Fibroblast of lung (primary cell): ENCODE measurements at regions not wholly inside any gene's neighbourhood (a gene's known extent, or its start where the extent isn't known, plus 50 kb on each side); places are given as distances from the start of the nearest gene placed in this dataset.

Experiments
- DNase-seq, 2 donors: peaks; one replicate each; pipeline versions ENCODE4 v3.0.0 to v3.0.0-alpha.2; 2010; ENCODE audit warnings: low read depth in 2 of 2
- H2AFZ ChIP-seq: 2 replicates; pipeline ENCODE4 v1.5.1; 2012; ENCODE audit warnings: low read length, control low read depth, inconsistent platforms
- H3K27ac ChIP-seq: 2 replicates; pipeline ENCODE4 v1.5.1; 2011; ENCODE audit warnings: low read length, control low read depth; ENCODE audit not compliant: insufficient read depth
- H3K27me3 ChIP-seq: 2 replicates; pipeline ENCODE4 v1.5.1; 2011; ENCODE audit warnings: mild to moderate bottlenecking, low read length; ENCODE audit not compliant: control insufficient read depth, insufficient read depth
- H3K36me3 ChIP-seq: 2 replicates; pipeline ENCODE4 v1.5.1; 2011; ENCODE audit warnings: low read length; ENCODE audit not compliant: control insufficient read depth, insufficient read depth
- H3K4me1 ChIP-seq: 2 replicates; pipeline ENCODE4 v1.5.1; 2011; ENCODE audit warnings: low read length; ENCODE audit not compliant: control insufficient read depth, insufficient read depth; ENCODE audit errors: extremely low read depth
- H3K4me2 ChIP-seq: 2 replicates; pipeline ENCODE4 v1.5.1; 2011; ENCODE audit warnings: low read length, control low read depth; ENCODE audit not compliant: insufficient read depth; ENCODE audit errors: extremely low read depth
- H3K4me3 ChIP-seq, 4 experiments: fragments of 200-600 bp in 1 of 4; sonication (generic) in 1 of 4; replicated peaks in 1 of 4; 2 replicates each; pipeline ENCODE4 v1.5.1; 2011 to 2016; ENCODE audit warnings: low read length in 4 of 4, low read depth in 3 of 4, mild to moderate bottlenecking in 3 of 4, control low read depth in 2 of 4, inconsistent platforms in 1 of 4, mixed read lengths in 1 of 4; ENCODE audit not compliant: insufficient read depth in 1 of 4; ENCODE audit errors: control extremely low read depth in 1 of 4
- H3K79me2 ChIP-seq: 2 replicates; pipeline ENCODE4 v1.5.1; 2012; ENCODE audit warnings: mild to moderate bottlenecking, low read length, inconsistent platforms; ENCODE audit not compliant: control insufficient read depth, insufficient read depth
- H3K9ac ChIP-seq: 2 replicates; pipeline ENCODE4 v1.5.1; 2011; ENCODE audit warnings: mild to moderate bottlenecking, low read length, control low read depth; ENCODE audit not compliant: insufficient read depth
- H3K9me3 ChIP-seq: 2 replicates; pipeline ENCODE4 v1.5.1; 2012; ENCODE audit warnings: low read depth, low read length; ENCODE audit not compliant: control insufficient read depth, insufficient read depth
- H4K20me1 ChIP-seq: 2 replicates; pipeline ENCODE4 v1.5.1; 2011; ENCODE audit warnings: low read length; ENCODE audit not compliant: control insufficient read depth, insufficient read depth; ENCODE audit errors: extremely low read depth
- EZH2 ChIP-seq: IDR thresholded peaks from 2 replicates; pipeline ENCODE4 v1.5.1; 2012; ENCODE audit warnings: low read length, control low read depth, mild to moderate bottlenecking; ENCODE audit errors: missing control alignments
- TF ChIP-seq, protein P1 (sequence below), 2 donors: IDR thresholded peaks in 1 of 2; conservative IDR thresholded peaks in 1 of 2; 1 replicate in 1 of 2; 2 replicates in 1 of 2; pipeline ENCODE4 v1.5.1; 2011 to 2012; ENCODE audit warnings: low read length in 2 of 2, control low read depth in 1 of 2, inconsistent platforms in 1 of 2, low read depth in 1 of 2, mild to moderate bottlenecking in 1 of 2

DNA sequence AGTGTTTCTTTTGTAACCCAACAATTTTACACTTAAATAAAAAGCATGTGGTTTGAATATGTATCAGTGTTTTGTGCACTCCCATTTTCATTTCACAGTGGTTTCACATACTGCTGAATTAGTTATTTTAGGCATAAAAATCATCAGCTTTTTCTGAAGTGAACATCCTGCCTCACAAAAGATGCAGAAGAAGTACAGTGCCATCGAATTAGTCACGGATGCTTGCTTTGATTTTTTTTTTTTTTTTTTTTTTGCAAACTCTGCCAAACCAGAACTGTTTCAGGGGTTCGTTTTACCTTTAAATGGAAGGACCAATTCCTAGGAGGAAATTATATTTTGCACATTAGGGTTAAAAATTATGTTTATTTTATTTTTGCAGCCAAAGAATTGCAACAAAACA lies 158.6 kb downstream of the RPS12 start:
- peak in 1 of 2 donors; percentile 31 for DNase-seq
- Histone ChIP-seq H2AFZ (no peak overlapping the region), H3K4me1 (no peaks in the 10 kb centered on the region), H3K79me2 (no peaks in the 10 kb centered on the region), H3K27ac (no peak overlapping the region), H3K27me3 (no peaks in the 10 kb centered on the region), H3K4me3 (no peak overlapping the region), H4K20me1 (no peaks in the 10 kb centered on the region), H3K9ac (no peak overlapping the region), H3K4me2 (no peak overlapping the region), H3K9me3 (no peaks in the 10 kb centered on the region), H3K36me3 (no peaks in the 10 kb centered on the region)
- TF ChIP-seq EZH2, result no peak
- TF ChIP-seq, protein P1, sequence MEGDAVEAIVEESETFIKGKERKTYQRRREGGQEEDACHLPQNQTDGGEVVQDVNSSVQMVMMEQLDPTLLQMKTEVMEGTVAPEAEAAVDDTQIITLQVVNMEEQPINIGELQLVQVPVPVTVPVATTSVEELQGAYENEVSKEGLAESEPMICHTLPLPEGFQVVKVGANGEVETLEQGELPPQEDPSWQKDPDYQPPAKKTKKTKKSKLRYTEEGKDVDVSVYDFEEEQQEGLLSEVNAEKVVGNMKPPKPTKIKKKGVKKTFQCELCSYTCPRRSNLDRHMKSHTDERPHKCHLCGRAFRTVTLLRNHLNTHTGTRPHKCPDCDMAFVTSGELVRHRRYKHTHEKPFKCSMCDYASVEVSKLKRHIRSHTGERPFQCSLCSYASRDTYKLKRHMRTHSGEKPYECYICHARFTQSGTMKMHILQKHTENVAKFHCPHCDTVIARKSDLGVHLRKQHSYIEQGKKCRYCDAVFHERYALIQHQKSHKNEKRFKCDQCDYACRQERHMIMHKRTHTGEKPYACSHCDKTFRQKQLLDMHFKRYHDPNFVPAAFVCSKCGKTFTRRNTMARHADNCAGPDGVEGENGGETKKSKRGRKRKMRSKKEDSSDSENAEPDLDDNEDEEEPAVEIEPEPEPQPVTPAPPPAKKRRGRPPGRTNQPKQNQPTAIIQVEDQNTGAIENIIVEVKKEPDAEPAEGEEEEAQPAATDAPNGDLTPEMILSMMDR (conservative IDR thresholded peaks at IDR 0.05 in 1 of 2, IDR thresholded peaks at IDR 0.05 in 1 of 2; ENCODE audit: low read depth in 1 of 2, low read length in 2 of 2), result no peak

GRCh38 chr6:132973514-132973993 lies 159.2 kb downstream of the RPS12 start:
- Histone ChIP-seq H3K79me2 (no peaks in the 10 kb centered on the region), H3K9me3 (no peaks in the 10 kb centered on the region), H3K9ac (no peak overlapping the region), H3K4me2 (no peak overlapping the region), H2AFZ (no peak overlapping the region), H4K20me1 (no peaks in the 10 kb centered on the region), H3K27me3 (no peaks in the 10 kb centered on the region), H3K27ac (no peak overlapping the region), H3K36me3 (no peaks in the 10 kb centered on the region), H3K4me1 (no peaks in the 10 kb centered on the region), H3K4me3 (no peak overlapping the region)
- no peak for DNase-seq
- no peak for TF ChIP-seq EZH2
- TF ChIP-seq, protein P1 (conservative IDR thresholded peaks at IDR 0.05 in 1 of 2, IDR thresholded peaks at IDR 0.05 in 1 of 2; ENCODE audit: low read depth in 1 of 2, low read length in 2 of 2), result no peak

GRCh38 chr6:132974122-132974521 lies 159.8 kb downstream of the RPS12 start:
- H3K79me2 ChIP-seq, result no peaks in the 10 kb centered on the region
- H3K4me1 ChIP-seq, result no peaks in the 10 kb centered on the region
- H3K36me3 ChIP-seq, result no peaks in the 10 kb centered on the region
- no peak overlapping the region for H2AFZ ChIP-seq
- no peaks in the 10 kb centered on the region for H4K20me1 ChIP-seq
- no peaks in the 10 kb centered on the region for H3K9me3 ChIP-seq
- DNase-seq, result no peak
- H3K9ac ChIP-seq, result no peak overlapping the region
- no peak overlapping the region for H3K4me3 ChIP-seq
- no peak overlapping the region for H3K27ac ChIP-seq
- TF ChIP-seq EZH2, result no peak
- TF ChIP-seq, protein P1 (conservative IDR thresholded peaks at IDR 0.05 in 1 of 2, IDR thresholded peaks at IDR 0.05 in 1 of 2; ENCODE audit: low read depth in 1 of 2, low read length in 2 of 2), result no peak
- no peak overlapping the region for H3K4me2 ChIP-seq
- no peaks in the 10 kb centered on the region for H3K27me3 ChIP-seq
